ENCODE measurements at regions not wholly inside any gene's neighbourhood (a gene's known extent, or its start where the extent isn't known, plus 50 kb on each side); places are given as distances from the start of the nearest gene placed in this dataset.

DNA sequence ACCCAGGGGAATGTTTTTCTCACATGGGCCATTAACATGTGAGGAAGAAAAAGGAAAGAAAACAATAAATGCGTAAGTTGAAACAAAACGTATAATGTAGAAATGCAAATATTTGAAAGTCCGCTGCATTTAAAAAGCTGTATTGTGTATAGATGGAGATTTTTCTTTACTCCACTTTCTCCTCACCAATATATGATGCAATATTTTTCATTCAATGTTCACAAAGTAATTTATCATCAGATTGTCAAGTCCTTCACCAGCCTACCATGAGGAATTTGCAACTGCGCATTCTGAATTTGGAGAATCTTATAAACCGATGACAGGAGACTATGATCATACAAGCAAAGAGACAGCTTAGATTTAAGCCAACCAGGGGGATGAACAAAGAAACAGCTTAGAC, 69.9 kb downstream of the SOD2 start:
- TF ChIP-seq POLR2A (IDR thresholded peaks at IDR 0.05; ENCODE audit: low read length) (no peak), GATA1 (IDR thresholded peaks at IDR 0.05; ENCODE audit: low read depth, low read length) (no peak)
